ENCODE measurements at regions not wholly inside any gene's neighbourhood (a gene's known extent, or its start where the extent isn't known, plus 50 kb on each side); places are given as distances from the start of the nearest gene placed in this dataset.
A peak's percentile ranks its signal among the peaks of the same experiment; 100 is the strongest.

DNA sequence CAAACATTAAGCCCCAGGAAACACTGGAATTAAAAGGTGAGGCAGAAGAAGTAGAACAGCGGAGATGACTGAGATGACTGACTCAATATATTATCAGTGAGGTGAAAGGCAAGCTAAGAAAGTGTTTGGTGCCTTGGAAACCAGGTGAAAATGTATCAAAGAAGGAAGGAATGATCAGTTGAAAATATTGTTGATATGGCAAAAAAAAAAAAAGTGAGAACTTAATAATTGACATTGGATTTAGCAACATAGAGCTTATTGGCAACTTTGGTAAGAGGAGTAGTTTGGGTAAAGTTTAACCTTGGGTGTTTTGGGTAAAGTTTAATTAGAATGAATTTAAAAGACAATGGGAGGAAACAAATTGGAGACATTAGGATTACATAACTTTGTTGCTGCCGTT is 127.7 kb upstream of the MYOCD start:
- no peak for DNase-seq

DNA sequence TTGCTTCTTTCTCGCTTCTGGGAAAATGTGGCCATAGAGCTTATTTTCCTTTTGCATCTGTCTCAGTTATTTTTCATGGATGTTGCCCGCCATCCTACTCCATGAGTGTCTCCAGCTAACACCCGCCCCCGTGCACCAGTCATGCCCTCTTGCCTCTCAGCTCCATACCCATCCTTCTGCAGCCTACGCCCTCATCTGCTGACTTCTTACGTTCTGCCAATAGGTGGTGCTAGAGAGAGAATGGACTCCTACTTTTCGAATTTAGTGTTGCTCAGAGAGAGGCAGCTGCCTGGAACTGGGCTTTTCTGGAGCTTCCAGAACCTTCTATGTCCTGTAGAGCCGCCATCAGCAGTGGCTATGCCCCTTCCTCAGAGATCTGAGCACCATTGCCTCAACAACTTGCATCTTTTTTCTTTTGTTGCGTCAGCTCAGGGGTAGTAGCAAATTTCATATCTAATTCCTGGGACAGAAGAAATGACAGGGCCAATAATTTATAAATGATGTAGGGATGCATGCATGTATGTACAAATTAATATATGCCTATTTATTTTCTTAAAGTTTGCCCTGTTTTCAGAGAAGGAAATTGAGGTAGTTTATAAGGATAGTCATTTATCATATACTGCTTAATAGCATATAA is 119.7 kb upstream of the MYOCD start:
- DNase-seq, result peak; percentile 15

DNA sequence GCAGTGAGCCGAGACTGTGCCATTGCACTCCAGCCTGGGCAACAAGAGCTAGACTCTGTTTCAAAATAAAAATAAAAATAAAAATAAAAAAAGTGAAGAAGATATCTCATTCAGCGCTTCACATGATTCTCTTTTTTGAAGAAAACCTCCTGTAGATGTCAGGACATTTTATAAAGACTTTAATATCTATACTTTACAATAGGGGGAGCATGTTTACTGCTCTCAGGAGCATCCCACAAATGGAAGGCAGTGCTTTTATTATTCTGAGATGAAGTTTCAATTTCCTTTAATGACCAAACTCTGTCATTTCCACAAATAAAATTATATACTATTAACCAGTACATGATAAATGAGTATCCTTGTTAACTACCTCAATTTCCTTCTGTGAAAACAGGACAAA is 118.7 kb upstream of the MYOCD start:
- no peak for DNase-seq

DNA sequence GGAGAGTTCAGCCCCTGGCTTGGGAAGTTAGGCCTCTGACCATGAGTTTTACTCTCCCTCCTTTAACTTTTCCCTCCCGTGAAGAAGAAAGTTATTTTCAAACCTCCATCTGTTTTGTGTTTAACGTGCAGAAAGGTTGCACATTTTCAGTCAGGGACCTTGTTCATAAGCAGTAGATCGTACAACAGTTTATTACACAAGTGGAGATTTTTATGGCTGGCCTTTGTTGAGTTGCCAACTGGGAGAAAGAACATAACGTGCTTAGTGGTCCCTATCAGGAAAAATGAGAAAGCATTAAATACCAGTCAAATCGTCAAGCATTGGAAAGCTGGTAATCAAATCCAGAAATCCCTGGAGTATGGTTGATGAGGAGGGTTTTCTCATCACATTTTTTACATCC is 117.9 kb upstream of the MYOCD start:
- no peak for DNase-seq

DNA sequence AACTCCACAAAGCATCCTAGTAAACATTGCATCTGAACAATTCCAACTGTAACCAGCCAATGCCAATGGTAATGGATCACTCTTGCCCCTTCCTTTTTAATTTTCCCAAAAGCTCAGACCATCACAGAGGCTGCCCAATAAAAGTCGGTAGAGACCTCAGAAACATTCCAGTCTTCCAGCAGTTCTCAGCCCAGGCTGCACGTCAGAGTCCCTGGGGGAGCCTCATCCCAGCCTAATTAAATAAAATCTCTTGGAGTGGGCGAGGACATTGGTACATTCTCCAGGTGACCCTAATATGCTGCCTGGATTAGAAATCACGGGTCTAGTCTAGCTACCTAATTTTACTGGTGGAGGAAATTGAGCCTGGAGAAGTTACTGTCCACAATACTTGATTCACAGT is 117.1 kb upstream of the MYOCD start:
- DNase-seq, result no peak

DNA sequence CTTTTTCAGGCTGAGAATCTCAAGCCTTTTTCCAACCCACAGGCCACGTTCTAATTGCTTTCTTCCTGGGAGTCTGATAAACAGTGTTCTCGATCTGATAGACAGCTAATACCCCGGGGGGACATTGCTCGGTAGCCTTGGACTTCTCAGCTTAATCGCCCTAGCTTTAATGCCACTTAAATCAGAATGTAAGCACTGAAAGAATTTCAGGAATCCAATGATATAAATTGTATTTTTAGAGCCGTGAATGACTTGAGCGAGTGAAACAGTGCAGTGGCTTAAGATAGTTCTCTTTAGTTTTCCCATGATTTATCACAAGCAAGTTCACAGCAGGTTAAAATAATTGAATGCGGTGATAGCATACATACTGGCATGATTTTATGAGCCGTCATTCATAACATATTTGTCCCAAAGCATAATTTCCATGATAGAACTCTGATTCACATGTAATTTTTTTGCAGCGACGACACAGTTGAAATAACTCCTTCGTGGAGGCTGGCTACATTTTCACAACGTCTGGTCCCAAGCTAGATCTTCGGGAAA is 116.1 kb upstream of the MYOCD start:
- no peak for DNase-seq

DNA sequence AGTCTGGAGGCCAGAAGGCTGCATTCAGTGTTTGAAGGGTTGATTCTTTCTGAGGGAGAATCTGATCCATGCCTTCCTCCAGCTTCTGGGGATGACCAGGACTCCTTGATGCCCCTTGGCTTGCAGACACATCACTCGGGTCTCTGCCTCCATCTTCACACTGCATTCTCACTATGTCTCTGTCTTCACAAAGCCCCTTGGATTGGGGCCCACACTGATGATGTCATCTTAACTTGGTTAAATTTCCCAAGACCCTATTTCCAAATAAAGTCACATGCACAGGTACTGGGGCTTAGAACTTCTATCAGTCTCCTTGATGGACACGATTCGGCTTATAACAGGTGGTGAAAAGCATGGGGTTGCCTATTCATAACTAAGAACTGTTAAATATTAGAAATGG is 112.1 kb upstream of the MYOCD start:
- no peak for DNase-seq

DNA sequence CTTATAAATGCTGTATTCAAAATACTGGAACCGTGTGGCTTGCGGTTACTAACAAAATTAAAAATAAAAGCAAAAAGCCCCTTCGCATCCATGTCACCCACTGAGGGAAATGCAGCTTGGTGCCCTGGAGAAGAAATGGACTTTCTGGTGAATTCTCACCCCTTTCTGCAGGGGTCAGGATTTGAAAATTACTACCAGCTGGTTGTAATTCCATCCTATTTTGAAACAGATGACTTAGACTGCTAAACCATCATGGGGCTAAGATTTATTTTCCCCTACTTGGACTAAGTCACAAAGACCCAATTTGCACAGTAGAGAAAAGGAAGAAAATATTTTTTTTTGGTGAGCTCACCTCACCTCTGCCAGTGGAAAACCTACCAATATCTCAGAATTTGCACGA is 111.4 kb upstream of the MYOCD start:
- DNase-seq, result no peak

DNA sequence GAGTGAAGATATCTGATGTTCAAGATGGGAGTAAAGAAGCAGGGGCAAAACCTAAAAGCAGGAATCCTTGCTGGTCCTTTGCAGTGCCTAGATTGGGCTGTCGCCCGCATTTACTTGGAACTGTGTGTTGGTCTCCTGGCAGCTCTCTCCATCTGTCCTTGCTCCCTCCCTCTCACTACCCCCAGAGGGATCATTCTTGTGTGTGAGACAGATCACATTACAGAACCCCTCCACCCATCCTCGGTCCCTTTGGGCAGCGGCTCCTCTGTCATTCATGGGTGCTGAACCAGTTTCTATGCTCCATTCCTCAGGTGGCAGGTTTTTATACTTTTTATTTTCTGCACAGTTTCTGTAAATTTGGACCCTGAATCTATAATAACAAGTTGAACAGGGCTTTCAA is 99.4 kb upstream of the MYOCD start:
- DNase-seq, result no peak

DNA sequence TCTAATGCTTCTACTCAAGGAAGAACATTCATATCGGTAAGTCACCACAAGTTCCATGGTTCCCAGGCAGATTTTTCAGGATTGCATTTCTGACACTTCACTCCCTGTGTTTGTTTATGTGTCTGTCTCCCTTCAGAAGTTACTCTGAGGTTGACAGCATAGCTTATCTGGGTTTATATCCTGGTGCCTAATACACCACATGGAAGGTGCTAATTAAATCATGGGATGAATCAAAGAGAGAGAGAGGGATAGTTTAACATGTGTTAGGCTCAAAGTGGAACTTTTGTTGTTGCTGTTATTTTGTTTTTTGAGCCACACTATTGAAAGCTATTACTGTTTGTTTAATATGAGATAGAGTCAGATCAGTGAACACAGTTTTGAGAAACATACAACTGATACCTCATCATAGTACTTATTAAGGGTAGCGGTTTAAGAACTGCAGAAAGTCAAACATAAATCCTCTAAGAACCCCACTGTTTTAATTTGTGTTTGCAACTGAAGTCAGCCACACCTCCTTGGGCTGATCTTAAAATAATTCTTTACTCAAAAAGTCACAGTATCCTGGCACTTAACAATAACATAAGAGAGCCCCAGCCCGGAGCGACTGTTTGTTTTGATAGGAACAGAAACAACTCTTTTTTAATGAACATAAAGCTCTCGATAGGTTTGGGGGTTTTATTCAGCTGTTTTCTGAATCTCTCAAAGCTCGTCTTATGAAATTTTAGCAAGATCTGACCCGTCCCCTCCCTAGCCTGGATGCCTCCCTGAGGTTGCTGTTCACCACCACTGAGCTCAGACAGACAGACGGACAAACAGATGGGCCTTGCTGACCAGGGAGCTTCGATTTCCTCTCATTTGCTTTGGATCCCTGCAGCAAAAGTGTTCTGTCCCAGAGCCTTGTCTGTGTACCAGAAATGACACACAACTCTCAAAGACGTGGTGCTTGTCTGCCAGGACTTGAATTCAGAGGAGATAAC is 98.3 kb upstream of the MYOCD start:
- no peak for DNase-seq

DNA sequence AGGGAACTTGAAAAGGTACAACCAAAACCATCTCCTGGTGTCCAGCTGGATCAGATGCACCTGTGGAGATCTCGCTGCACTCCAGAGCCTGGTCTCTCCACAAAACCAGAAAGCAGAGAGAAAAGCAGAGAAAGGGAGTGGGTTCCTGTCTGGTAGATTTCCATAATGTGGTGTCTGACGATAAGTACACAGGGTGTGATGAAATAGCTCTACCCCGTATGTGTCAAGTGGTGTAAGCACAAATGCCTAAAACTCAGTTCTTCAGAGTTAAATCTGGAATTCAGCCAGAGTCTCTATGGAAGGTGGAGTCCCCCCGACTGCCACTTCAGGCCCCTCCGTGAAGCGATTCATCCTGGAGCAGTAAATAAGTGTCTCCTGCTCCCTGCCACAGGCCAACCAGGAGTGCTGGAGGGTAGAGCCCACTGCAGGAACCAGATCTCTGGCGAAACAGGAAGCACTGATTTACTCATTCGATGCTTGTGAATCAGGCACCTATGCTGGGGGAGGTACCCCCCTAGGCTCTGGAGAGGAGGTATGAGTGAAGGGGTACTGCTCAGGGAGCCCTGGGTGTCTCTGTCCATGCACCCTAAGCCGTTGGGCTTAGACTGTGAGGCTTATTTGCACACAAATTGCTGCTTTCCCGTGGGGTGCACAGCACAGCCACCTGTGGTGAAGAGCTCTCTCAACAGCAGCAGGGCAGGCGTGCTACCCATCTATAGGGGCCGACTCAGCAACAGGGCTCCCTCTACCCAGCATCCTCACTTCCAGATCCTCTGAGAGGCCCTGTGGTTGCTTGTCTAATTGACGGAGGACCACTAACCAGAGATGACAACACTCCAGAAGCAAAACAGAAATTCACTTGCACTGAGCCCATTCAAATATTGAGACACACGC is 97.1 kb upstream of the MYOCD start:
- DNase-seq, result no peak

DNA sequence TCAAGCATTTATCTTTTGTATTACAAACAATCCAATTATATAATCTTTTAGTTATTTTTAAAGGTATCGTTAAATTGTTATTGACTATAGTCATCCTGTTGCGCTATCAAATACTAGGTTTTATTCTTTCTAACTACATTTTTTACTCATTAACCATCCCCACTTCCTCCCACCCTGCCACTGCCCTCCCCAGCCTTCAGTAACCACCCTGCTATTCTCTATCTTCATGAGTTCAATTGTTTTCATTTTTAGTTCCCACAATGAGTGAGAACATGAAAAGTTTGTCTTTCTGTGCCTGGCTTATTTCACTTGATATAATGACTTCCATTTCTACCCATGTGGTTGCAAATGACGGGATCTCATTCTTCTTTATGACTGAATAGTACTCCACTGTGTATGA is 94.1 kb upstream of the MYOCD start:
- no peak for DNase-seq

DNA sequence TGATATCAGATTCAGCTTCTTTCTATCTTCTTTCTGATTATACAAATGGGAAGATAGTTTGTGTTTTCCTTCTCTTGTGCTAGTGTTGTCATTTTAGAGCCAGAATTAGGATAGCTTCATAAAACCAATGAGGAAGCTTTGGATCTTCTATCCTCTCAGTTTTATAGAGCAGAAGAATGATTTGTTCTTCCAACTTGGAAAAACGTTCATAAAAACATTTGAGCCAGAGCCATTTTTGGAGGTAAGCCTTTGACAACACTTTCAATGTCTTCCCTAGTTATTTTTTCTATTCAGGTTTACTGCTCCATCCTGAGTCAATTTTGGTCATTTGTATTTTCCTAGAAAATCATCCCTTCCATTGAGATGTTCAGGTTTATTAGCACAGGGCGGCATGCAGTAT is 91.2 kb upstream of the MYOCD start:
- DNase-seq, result no peak

DNA sequence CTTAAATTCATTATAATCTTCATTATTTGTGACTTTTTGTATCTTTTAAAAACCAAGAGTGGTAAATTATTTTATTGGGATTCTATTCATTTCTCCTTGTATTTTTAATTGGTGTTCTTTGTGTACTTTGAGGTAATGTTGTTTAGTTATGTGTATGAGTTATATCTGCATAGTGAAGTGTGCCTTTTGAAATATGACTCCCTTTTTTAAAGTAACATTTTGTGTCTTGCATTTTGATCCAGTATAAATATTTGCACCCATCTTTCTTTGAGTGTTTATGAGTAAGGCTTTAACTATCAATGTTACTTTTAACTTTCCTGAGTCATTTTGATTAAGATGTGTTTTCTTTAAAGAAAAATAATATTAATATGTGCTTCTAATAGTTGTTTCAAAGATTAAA is 90.0 kb upstream of the MYOCD start:
- no peak for DNase-seq

DNA sequence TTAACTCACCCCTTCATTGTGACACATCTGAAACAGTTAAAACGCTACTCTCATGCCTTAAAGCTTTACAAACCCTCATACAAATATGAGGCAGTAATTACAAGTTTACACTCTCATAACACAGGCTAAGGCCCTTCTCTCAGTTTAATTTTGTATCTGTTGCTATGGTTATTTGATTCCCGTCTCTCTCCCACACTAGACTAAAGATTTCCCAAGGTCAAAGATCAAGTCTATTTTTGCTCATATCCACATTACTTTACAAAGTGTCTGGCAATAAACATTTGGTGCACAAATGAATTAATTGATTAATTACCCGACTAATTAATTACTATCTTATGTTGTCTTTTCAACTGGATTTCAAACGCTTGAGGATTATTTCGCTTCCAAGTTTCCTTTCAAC is 86.4 kb upstream of the MYOCD start:
- no peak for DNase-seq

DNA sequence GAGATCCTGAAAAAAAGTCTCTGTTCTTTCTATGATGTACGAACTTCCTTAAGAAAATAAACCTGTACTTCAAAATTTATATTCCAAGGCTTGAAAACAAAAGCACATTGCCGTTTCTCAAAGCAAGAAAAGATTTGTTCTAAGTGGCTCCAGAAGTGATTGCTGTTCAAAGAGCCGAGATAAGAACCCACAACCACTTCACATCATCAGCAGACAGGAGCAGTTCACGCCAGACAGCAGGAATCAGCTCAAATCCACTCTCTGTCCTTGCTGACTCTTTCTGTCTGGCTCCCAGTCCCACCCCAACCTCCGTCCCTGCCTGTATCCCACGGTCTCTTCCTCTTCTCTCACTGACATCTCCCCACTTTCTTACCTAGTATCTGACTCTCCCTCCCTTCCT is 85.0 kb upstream of the MYOCD start:
- DNase-seq, result no peak

DNA sequence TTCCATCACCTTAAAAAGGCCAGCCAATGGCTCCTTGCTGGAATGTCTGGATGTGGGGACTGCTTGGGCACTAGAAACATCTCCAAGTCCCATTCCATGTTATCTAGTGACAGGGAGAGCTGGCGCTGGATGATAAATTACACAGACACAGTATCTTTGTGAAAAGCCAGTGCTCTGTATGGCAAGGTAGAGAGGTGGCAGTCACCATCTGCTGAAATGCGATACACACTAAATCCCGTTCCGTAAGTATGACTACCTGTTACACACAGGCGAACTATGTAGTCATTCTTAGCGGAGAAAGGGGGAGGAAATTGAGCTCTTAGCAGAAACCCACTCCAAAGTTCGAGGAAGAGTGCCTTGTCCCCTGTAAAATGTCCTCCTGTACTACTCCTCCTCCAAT is 81.0 kb upstream of the MYOCD start:
- DNase-seq, result no peak

DNA sequence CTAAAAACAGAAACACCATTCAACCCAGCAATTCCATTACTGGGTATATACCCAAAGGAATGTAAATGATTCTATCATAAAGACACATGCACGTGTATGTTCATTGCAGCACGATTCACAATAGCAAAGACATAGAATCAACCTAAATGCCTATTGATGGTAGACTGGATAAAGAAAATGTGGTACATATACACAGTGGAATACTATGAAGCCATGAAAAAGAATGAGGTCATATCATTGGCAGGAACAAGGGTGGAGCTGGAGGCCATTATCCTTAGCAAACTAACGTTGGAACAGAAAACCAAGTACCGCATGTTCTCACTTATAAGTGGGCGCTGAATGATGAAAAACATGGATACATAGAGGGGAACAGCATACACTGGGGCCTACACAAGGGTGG is 77.2 kb upstream of the MYOCD start:
- no peak for DNase-seq

DNA sequence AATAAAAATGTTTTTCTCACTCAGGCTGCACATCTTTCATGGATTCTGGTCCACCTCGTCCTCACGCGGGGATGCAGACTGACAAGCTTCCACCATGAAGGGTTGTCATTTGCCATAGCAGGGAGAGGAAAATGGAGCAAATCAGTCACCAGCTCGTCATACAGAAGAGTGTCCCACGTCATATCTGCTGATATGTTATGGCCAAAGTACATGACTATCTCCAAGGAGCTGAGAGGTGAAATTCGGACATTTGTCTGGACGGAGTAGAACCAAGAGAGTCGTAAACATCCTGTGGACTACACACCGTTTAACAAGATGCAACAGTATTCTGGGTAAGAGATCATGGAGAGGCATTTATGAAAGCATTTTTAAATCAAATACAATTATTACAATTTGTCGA is 75.3 kb upstream of the MYOCD start:
- no peak for DNase-seq

DNA sequence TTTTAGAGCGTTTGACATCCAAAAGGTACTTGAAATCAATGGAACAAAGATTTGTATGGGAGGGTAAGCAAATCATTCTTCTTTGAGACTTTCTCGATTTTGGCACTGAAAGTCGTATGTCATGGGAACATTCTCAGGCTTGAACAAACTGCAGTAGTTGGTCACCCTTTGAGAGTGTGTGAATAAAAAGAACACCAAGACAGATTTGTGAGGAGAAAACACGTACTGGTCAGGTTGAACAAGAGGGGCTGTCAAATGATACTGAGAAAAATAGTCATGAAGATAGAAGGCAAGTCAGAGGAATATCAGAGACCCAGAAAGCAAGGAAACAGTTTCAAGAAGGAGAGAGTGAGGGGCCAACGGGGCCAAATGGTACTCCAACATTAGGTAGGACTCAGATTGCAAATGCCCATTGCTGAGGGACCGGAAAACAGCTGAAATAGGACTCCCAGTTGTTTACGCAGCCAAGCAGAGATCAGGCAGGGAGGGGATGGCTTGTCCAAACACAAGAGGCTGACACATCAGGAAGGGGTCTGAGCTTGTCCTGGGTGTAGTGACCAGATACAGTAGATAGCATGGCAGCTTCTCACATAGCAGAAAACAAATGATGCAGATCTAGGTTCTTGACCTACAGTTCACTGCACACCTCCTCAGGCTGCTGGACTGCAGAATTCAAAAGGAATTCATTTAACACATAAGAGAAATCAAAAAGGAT is 74.5 kb upstream of the MYOCD start:
- DNase-seq, result no peak

DNA sequence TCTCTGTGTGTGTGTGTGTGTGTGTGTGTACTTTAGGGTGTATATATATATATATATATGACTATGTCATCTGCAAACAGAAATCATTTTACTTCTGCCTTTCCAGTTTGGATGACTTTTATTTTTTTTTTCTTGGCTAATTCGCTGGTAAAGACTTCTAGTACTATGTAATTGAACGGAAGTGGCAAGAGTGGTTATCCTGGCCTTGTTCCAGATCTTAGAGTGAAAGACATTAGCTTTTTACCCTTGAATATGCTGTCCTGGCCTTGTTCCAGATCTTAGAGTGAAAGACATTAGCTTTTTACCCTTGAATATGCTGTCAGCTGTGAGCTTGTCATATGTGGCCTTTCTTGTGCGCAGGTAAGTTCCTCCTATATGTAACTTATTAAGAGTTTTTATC is 72.7 kb upstream of the MYOCD start:
- no peak for DNase-seq

DNA sequence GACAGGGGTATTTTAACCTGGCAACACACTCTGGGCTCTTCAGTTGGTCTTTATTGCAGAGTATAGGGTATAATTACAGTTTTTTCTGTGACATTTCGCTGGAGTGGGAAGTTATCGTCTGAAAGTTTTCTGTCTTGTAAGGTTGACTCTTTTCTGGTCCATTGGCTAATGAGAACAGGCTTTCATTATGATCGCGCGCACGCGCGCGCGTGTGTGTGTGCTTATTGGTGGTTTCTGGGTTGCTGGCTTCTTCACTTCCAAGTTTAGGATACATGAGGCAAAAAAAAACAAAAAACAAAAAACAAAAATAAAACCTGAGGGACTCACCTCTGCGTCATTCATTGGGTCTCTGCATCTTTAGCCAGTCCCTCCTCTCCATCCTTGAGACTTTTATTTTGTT is 68.7 kb upstream of the MYOCD start:
- DNase-seq, result no peak

DNA sequence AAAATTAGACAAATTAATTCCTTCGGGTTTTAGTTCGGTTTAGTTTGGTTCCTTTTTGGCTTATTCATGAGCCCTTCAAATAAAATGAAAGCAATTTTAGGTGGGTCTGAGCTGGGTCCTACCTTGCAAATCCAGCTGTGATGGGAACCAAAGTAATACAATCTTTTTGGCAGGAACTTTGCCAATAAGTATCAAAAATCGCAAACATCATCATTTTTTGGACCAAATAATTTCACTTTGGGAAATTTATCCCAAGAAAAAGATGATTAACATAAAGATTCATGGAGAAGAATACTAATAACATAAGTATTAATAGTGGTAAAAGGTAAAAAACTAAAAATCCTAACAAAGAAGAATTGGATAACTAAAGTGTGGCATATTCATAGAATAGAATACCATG is 67.8 kb upstream of the MYOCD start:
- DNase-seq, result no peak

Data from GDM1 (cell line).